IPS-18c (cell line): ENCODE measurements at regions not wholly inside any gene's neighbourhood (a gene's known extent, or its start where the extent isn't known, plus 50 kb on each side); places are given as distances from the start of the nearest gene placed in this dataset.

Source experiments
- H3K4me3 ChIP-seq: 2 replicates; pipeline ENCODE4 v1.7.0; 2013; ENCODE audit warnings: low read depth, mild to moderate bottlenecking, low read length, moderate library complexity; ENCODE audit not compliant: insufficient read depth
- H3K9me3 ChIP-seq: one replicate; pipeline ENCODE4 v1.6.1; 2013; ENCODE audit warnings: mild to moderate bottlenecking, low read length, moderate library complexity; ENCODE audit not compliant: control insufficient read depth, insufficient read depth

GRCh38 chr1:209463441-209463840, 120.1 kb upstream of the CAMK1G start:
- Histone ChIP-seq H3K4me3 (peak overlapping the region; percentile 10; the same call in 1 of the 2 replicates), H3K9me3 (no peaks in the 10 kb centered on the region)

GRCh38 chr1:209473025-209473424, 110.5 kb upstream of the CAMK1G start:
- no peak overlapping the region for H3K4me3 ChIP-seq
- H3K9me3 ChIP-seq: peaks cover 10% of the 10 kb centered on the region

GRCh38 chr1:209480345-209480744, 103.2 kb upstream of the CAMK1G start:
- Histone ChIP-seq H3K4me3 (no peak overlapping the region), H3K9me3 (no peaks in the 10 kb centered on the region)

GRCh38 chr1:209483691-209484090, 99.8 kb upstream of the CAMK1G start:
- H3K9me3 ChIP-seq: no peaks in the 10 kb centered on the region
- no peak overlapping the region for H3K4me3 ChIP-seq

GRCh38 chr1:209484429-209484828, 99.1 kb upstream of the CAMK1G start:
- no peak overlapping the region for H3K4me3 ChIP-seq
- H3K9me3 ChIP-seq: no peaks in the 10 kb centered on the region

GRCh38 chr1:209485167-209485566, 98.3 kb upstream of the CAMK1G start:
- Histone ChIP-seq H3K9me3 (no peaks in the 10 kb centered on the region), H3K4me3 (no peak overlapping the region)

- Histone ChIP-seq H3K9me3 (no peaks in the 10 kb centered on the region), H3K4me3 (no peak overlapping the region)
These were observed 97.8 kb upstream of the CAMK1G start for GRCh38 chr1:209485751-209486150.

- Histone ChIP-seq H3K9me3 (no peaks in the 10 kb centered on the region), H3K4me3 (no peak overlapping the region)
These were observed 96.5 kb upstream of the CAMK1G start for GRCh38 chr1:209486861-209487593.

GRCh38 chr1:209490013-209490412, 93.5 kb upstream of the CAMK1G start:
- Histone ChIP-seq H3K9me3 (no peaks in the 10 kb centered on the region), H3K4me3 (no peak overlapping the region)

GRCh38 chr1:209491031-209491430, 92.5 kb upstream of the CAMK1G start:
- H3K9me3 ChIP-seq: no peaks in the 10 kb centered on the region
- H3K4me3 ChIP-seq: no peak overlapping the region

- Histone ChIP-seq H3K4me3 (no peak overlapping the region), H3K9me3 (no peaks in the 10 kb centered on the region)
These were observed 92.0 kb upstream of the CAMK1G start for GRCh38 chr1:209491496-209491895.

- Histone ChIP-seq H3K9me3 (no peaks in the 10 kb centered on the region), H3K4me3 (no peak overlapping the region)
These were observed 91.6 kb upstream of the CAMK1G start for GRCh38 chr1:209491897-209492296.

- Histone ChIP-seq H3K4me3 (no peak overlapping the region), H3K9me3 (no peaks in the 10 kb centered on the region)
These were observed 90.0 kb upstream of the CAMK1G start for GRCh38 chr1:209493559-209493958.

- H3K4me3 ChIP-seq: no peak overlapping the region
- no peaks in the 10 kb centered on the region for H3K9me3 ChIP-seq
These were observed 85.8 kb upstream of the CAMK1G start for GRCh38 chr1:209497729-209498128.

- H3K9me3 ChIP-seq: no peaks in the 10 kb centered on the region
- H3K4me3 ChIP-seq: no peak overlapping the region
These were observed 82.5 kb upstream of the CAMK1G start for GRCh38 chr1:209500993-209501392.

GRCh38 chr1:209503196-209503595, 80.3 kb upstream of the CAMK1G start:
- Histone ChIP-seq H3K4me3 (no peak overlapping the region), H3K9me3 (no peaks in the 10 kb centered on the region)

- Histone ChIP-seq H3K9me3 (no peaks in the 10 kb centered on the region), H3K4me3 (no peak overlapping the region)
These were observed 78.9 kb upstream of the CAMK1G start for GRCh38 chr1:209504571-209504970.

GRCh38 chr1:209505044-209505443, 78.5 kb upstream of the CAMK1G start:
- Histone ChIP-seq H3K9me3 (no peaks in the 10 kb centered on the region), H3K4me3 (no peak overlapping the region)

GRCh38 chr1:209506101-209506500, 77.4 kb upstream of the CAMK1G start:
- H3K4me3 ChIP-seq: no peak overlapping the region

More at GRCh38 chr1:209506101-209506500, 77.4 kb upstream of the CAMK1G start:
- no peaks in the 10 kb centered on the region for H3K9me3 ChIP-seq
